ENCODE measurements at regions not wholly inside any gene's neighbourhood (a gene's known extent, or its start where the extent isn't known, plus 50 kb on each side); places are given as distances from the start of the nearest gene placed in this dataset.

- TF ChIP-seq, protein P1, sequence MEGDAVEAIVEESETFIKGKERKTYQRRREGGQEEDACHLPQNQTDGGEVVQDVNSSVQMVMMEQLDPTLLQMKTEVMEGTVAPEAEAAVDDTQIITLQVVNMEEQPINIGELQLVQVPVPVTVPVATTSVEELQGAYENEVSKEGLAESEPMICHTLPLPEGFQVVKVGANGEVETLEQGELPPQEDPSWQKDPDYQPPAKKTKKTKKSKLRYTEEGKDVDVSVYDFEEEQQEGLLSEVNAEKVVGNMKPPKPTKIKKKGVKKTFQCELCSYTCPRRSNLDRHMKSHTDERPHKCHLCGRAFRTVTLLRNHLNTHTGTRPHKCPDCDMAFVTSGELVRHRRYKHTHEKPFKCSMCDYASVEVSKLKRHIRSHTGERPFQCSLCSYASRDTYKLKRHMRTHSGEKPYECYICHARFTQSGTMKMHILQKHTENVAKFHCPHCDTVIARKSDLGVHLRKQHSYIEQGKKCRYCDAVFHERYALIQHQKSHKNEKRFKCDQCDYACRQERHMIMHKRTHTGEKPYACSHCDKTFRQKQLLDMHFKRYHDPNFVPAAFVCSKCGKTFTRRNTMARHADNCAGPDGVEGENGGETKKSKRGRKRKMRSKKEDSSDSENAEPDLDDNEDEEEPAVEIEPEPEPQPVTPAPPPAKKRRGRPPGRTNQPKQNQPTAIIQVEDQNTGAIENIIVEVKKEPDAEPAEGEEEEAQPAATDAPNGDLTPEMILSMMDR (IDR thresholded peaks at IDR 0.05), result no peak
- TF ChIP-seq POLR2A (IDR thresholded peaks at IDR 0.05), result no peak
Observed at GRCh38 chr7:10146271-10146670, 827.4 kb upstream of the PHF14 start.

Measured in sigmoid colon (tissue), 3 donors.